Breast epithelium (tissue), 3 donors: ENCODE measurements at regions not wholly inside any gene's neighbourhood (a gene's known extent, or its start where the extent isn't known, plus 50 kb on each side); places are given as distances from the start of the nearest gene placed in this dataset.

ENCODE experiments used
- CTCF ChIP-seq, 3 donors: fragments of 450-650 bp; IDR thresholded peaks; one replicate each; pipeline ENCODE4 v1.5.1; 2016 to 2017; ENCODE audit warnings: antibody characterized with exemption in 3 of 3, mild to moderate bottlenecking in 3 of 3, moderate library complexity in 3 of 3
- POLR2A ChIP-seq: fragments of 450-650 bp; IDR thresholded peaks from one replicate; pipeline ENCODE4 v1.6.1; 2016; ENCODE audit warnings: antibody characterized with exemption, mild to moderate bottlenecking, moderate library complexity
- POLR2AphosphoS5 ChIP-seq, 3 donors: sonication (generic); formaldehyde crosslinking; IDR thresholded peaks; one replicate each; pipeline ENCODE4 v1.6.1; 2017; ENCODE audit warnings: antibody characterized with exemption in 3 of 3

- no peak for TF ChIP-seq CTCF (IDR thresholded peaks at IDR 0.05)
- TF ChIP-seq POLR2AphosphoS5 (IDR thresholded peaks at IDR 0.05), result no peak
- TF ChIP-seq POLR2A, result no peak
Observed at GRCh38 chr5:130571076-130571475, 594.0 kb downstream of the HINT1 start.
